ENCODE measurements at regions not wholly inside any gene's neighbourhood (a gene's known extent, or its start where the extent isn't known, plus 50 kb on each side); places are given as distances from the start of the nearest gene placed in this dataset.

- no peak for DNase-seq (ENCODE audit: low spot score)
Observed at GRCh38 chr2:239475161-239476028, 74.6 kb upstream of the HDAC4 start.

DNA sequence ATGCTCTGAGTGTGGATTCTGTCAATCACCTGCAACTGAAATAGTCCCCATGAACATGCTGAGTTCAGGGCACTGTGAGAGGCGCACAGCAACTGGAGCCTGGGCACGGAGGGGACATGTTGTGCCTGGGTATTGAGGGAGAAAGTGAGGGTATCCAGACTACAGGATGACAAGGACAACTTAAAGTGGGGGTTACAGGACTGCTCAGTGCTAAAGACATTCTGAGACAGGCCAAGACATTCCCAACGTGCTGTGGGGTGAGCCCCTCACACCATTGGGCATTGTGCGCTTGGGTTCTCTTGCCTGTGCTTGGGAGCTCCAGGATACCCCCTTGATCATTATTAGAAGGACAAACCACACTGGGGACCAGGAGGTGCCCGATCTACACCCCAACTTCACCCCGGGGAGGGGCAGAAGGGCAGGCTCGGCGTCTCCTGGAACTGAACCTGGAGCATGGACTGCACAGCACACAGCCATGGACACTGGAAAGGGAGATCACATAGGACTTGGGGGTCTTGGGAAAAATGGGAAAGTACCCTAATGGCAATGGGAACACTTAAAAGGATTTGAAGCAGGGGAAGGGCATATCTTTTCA is 72.5 kb upstream of the HDAC4 start:
- no peak for DNase-seq (ENCODE audit: low spot score)

DNA sequence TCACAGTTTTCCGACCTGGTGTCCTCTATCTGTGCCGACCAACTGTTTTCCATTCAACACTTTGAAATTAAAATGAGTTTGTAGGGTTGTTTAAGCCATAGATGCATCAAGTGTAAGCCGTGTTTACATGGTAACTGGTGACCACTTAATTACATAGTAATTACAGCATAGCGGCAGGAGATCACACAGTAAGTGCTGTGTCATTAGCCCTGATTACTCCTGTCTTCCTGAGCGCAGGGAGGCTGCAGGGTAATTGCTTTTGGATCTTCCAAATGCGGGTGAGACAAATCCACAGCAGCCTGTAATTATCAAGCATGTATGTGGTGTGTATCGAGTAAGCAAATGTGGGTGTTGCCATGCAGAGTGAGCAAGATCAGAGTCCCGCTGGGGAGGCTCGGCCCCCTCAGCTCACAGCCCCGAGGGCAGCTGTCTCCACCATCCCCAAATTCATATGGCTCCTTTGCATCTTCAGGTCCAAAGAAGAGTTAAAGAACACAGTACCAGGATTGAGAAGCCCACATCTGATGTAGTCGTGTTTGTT is 71.5 kb upstream of the HDAC4 start:
- DNase-seq (ENCODE audit: low spot score): no peak

- no peak for DNase-seq (ENCODE audit: low spot score)
Observed at GRCh38 chr2:239471011-239471792, 70.4 kb upstream of the HDAC4 start.

GRCh38 chr2:239470151-239470900 is 69.5 kb upstream of the HDAC4 start:
- no peak for DNase-seq (ENCODE audit: low spot score)

GRCh38 chr2:239469106-239469960 is 68.5 kb upstream of the HDAC4 start:
- DNase-seq (ENCODE audit: low spot score): no peak

- no peak for DNase-seq (ENCODE audit: low spot score)
Observed at GRCh38 chr2:239468491-239469105, 67.8 kb upstream of the HDAC4 start.

DNA sequence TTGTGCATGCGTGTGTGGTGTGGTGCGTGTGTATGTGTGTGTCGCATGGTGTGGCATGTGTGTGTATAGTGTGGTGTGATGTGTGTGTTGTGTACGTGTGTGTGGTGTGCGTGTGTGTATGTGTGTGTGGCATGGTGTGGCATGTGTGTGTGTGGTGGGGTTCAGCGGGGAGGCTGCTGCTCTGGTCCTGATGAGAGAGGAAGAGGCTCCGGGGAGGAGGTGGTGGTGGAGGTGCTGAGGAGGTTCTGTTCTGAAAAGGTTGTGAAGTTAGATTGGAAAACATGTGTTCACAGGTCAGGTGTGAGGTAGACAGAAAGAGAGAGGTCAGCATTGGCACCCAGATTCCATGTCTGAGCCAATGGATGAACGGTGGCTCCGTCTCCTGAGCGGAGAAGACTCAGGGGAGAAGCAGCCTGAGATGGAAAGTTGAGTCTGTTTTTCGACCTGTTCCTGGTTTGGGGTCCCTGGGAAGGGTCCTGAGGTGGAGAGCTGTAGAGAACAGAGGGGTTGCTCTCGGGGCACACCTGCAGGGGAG is 67.2 kb upstream of the HDAC4 start:
- no peak for DNase-seq (ENCODE audit: low spot score)

- no peak for DNase-seq (ENCODE audit: low spot score)
Observed at GRCh38 chr2:239467281-239467955, 66.6 kb upstream of the HDAC4 start.

DNA sequence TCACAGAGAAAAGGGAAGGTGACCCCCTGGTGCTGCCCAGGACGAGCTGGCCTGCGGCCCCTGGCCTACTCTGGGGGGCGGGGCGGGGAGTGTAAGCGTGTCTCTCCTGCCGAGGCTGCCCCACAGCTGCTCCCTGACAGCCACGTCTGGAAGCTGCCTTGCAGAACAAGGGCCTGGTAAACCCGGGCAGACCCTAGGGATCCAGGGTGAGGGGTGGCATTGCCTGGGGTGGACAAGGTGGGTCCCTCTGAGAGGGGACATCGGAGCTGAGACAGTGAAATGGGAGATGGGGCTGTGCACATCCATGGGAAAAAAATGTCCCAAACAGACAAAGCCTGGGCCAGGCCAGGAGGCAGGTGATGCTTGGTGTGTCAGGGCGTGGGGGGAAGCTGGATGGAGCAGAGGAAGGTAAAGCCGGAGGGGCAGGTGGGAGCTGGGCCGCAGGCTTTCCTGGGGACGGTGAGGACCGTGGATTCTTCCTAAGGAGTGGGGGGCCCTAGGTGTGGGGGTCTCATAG is 66.0 kb upstream of the HDAC4 start:
- no peak for DNase-seq (ENCODE audit: low spot score)

- no peak for DNase-seq (ENCODE audit: low spot score)
Observed at GRCh38 chr2:239466061-239466754, 65.4 kb upstream of the HDAC4 start.

DNA sequence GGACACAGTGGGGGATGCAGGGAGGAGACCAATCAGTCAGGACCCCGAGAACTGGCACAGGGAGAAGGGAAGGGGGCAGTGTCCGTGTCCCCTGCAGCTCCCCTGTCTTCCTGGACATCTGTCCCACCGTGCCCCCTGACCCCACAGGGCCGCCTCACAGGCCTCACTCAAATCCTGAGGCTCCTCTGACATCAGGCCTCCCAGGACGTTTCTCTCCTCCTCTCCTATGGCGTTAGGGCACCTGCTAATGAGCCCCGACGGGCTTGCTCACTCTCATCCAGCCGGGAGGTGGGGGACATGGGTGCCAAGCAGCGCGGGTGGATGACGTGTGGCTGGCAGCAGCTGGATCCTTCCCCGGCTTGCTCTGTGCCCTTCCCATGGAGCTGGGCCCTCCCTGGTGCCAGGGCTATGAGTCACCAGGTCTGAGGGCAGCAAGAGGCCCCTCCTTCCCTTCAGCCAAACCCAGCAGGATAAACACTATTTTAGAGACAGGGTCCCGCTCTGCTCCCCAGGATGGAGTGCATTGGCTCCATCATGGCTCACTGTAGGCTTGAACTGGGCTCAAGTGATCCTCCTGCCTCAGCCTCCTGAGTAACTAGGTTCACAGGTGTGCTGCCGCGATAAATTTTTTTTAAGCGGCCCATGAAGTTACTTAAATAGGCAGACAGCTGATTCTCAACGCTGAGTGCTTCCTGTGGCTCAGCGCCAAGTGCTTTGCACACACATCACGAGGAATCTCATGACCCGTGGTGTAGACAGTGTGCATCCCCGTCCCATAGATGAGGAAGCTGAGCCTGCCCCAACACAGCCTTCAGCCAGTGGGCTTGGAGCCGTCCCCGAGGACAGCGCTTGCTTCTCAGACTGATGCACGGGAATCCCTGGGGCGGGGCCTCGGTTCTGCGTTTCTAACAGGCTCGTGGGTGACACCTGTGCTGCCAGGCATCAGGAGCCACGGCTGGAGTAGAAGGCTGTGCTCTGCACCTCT is 64.5 kb upstream of the HDAC4 start:
- peak; percentile 68 for DNase-seq (ENCODE audit: low spot score)

DNA sequence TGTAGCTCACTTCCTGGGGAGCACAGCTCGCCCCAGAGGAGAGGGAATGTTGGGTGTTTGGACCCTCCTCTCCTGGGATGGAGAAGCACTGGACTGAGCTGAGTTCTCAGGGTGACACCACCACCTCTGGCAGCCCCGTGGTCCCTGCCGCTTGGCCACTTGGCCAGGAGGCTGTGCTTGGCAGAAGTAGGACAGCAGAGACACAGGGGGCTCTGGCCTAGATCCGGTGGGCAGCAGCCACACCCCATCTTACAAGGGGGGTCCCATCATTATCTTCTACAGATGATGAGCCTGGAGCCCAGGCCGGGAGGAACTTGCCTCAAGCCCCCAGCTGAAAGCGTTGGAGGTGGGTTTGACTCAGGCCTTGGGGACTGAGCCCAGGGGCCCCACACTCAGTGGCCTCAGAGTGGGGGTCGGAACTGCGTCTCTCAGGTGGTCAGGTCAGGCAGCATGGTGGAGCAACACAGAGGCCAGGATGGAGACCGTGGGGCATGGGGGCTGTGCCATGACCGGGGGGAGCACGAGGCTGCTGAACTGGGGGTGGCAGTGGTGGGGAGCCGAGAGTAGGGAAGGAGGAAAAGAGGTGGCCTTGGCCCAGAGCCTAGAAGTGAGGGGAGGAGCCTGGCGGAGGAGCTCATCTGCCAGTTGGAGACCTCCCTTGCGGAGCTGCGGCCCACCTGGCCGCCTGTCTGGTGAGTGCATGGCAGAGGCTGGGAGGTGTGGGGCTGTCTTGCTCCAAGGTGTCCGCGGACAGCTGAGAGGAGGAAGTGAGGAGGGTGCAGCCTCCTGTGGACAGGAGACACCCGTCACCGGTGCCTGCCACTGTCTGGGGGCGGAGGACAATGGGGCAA is 63.6 kb upstream of the HDAC4 start:
- peak; percentile 39 for DNase-seq (ENCODE audit: low spot score)

DNA sequence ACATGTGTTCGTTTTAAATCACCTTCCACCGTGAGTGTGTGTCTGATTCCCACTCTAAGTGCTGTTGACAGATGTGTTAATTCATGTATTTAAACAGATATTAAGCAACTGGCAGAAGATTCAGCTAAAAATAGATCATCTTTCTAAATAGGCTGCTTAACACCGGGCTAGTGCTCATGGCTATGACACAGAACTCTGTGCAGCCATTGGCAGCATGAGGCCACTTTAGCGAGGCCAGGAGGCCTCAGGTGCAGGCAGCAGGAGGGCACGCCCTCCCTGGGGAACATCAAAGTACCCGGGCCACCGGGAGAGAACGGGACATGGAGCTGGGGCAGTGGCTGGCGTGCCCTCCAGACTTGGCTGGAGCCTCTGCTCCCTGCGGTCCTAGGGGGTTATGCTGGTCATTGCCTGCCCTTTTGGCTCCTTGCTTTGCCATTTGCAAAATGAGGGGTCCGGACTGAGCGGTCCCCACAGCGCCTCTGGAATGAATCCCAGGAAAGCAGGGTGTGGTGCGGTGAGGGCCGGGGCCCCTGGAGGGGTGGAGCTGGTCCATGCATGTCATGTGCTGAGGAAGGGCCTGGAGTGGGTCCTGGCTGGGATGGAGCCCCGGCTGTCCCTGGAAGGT is 62.8 kb upstream of the HDAC4 start:
- peak; percentile 40 for DNase-seq (ENCODE audit: low spot score)

DNA sequence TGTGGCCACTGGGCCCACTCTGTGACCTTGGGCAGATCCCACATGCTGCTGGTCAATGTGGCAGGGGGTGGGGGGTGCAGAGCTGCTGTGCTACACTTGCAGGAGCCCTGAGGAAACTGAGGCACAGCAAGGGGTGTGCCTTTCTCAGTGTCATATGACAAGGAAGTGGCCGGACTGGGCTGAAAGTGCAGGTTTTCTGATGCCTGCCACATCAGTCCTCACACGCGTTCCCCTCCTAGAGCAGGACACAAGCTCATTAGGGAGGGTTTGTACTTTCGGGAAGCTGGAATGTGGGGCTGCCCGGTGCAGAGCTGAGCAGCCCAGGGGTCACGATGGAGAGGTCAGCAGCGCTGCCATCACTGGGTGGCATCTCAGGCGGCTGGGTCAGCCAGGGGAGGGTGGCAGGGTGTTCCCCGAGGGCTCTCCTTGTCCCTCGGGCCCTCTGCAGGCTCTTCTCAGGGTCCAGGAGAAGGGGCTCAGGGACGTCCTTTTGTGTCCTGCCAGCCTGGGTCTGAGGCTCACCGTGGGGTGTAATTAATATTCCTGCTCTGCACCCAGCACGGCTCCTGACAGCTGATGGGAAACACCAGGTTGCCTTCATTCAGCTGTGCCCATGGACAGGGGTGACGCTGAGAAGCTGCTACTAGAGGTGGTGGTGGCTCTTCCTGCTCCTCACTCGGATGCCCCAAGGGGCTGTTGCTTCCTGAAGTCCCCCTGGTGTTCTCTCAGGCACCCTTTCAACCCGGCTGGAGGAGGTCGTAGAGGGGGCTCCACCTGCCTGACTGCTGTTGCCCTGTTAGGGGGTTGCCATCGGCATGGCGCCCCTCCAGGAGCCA is 62.1 kb upstream of the HDAC4 start:
- peak; percentile 39 for DNase-seq (ENCODE audit: low spot score)

Measured in ureter (tissue), 1 donor.